Right renal cortex interstitium (tissue), 3 donors: ENCODE measurements at regions not wholly inside any gene's neighbourhood (a gene's known extent, or its start where the extent isn't known, plus 50 kb on each side); places are given as distances from the start of the nearest gene placed in this dataset.
"Not testable (repeated sequence)": the region's sequence is repeated elsewhere in the genome, so short reads cannot be mapped to it uniquely, and the experiment has no call there.

Source experiments
- DNase-seq, 3 donors: peaks; one replicate each; pipeline ENCODE4 v3.0.0-alpha.2; 2013; ENCODE audit warnings: low read depth in 3 of 3, low spot score in 2 of 3

DNA sequence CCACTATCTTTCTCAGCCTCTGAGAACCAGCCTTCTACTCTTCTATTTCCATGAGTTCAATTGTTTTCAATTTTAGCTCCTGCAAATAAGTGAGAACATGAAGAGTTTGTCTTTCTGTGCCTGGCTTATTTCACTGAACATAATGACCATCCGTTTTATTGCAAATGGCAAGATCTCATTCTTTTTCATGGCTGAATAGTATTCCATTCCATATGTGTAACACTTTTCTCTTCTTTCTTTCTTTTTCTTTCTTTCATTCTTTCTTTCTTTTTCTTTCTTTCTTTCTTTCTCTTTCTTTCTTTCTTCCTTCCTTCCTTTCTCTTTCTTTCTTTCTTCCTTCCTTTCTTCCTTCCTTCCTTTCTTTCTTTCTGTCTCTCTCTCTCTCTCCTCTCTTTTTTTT is 228.7 kb downstream of the SHOX start:
- DNase-seq, result no peak

DNA sequence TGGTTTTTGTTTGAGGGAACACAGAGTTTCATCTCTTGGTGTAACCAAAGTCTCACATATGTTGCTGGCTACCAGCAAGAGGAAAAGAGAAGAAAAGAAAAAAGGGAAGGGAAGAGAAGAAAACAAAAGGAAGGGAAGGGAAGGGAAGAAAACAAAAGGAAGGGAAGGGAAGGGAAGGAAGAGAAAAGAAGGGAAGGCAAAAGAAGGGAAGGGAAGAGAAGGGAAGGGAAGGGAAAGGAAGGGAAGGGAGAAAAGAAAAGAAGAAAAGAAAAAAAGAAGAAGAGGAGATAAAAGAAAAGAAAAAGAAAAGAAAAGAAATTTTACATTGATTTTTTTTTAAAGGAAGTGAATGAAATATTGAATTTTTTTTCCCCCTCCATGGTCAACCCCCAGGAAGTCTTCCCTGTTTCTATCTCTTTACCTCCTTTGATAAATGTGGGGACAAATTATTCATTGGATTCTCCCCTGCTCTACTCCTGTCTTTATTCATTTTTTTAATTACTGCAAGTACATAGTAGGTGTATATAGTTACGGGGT is 228.0 kb downstream of the SHOX start:
- DNase-seq, result no peak

DNA sequence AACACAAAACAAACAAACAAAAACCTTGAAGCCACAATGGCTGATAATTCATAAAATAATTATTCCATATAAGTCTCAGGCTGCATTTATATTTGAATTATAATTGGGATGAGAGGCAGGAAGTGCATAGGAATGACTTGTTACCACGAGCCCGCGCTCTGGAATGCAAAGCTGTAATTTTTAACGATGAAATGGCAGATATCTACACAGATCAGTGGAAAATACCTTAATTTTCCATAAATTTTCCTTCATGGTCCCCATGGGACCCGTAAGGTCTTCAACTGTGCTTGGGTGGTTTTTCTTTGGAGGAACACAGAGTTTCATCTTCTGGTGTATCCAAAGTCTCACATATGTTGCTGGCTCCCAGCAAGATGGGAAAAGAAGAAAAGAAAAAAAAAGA is 226.8 kb downstream of the SHOX start:
- DNase-seq, result no peak

DNA sequence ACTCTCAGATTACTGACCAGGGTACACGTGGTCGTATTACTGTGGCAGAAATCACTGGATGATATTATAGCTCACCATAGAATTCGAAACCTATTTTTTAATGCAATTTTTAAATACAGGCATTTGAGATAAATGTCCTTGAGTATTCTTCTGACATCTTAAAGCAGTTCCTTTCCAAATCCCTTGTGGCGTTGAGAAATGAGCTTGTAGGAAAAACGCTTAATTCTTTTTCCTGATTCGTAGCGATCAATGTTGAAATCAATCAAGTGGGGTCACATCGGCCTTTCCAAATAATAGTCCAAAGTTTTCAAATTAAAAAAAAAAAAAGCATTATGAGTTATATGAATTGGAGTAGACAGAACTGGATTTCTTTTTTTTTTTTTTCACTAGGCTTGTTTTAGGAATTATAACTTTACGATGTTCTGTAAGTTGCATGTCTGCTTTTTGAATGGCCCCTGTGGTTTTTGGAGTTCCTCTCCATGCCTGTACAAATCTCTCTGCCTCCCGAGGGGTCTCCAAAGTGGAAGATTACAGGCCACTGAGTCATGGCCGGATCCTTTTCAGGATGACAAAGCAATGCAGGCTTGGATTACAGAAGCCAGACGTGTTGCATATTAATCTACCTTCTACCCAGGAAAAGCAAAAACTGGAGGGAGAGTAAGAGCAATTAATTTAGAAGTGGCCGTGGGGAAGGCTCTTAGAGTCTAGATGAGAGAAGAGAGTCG is 226.1 kb downstream of the SHOX start:
- DNase-seq, result no peak

DNA sequence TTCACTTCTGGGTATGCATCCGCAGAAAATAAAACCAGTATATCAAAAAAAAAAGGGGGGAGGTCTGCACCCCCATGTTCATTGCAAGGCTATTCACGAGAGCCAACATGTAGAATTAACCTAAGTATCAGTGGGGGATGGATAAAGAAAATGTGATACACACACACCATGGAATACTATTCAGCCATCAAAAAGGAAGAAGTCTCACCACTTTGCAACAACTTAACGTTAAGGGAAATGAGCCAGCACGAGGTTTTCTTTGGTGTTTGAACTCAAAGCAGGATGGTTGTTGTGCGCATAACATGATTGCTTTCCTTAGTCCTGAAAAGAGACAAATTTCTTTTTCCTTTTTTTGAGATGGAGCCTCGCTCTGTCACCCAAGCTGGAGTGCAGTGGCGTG is 222.7 kb downstream of the SHOX start:
- DNase-seq, result no peak

DNA sequence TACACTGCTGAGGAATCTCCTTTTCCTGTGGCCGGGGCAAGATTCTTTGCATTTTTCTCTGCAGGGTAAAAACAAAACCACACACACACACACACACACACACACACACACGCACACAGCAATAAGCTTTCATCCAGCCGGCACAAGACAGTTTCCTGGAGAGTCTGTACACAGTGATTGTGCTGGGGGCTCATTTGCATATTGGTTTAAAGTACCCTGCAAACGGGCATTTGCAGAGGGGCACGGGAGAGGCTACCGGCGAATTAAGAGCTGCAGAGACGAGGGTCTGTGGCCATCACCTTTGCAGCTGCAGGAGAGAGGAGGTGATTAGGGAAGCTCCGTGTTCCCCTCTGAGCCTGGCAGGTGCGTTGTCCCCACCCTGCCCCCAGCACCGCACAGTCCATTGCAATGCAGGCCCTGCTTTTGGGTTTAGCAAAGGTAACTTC is 219.9 kb downstream of the SHOX start:
- DNase-seq, result no peak

DNA sequence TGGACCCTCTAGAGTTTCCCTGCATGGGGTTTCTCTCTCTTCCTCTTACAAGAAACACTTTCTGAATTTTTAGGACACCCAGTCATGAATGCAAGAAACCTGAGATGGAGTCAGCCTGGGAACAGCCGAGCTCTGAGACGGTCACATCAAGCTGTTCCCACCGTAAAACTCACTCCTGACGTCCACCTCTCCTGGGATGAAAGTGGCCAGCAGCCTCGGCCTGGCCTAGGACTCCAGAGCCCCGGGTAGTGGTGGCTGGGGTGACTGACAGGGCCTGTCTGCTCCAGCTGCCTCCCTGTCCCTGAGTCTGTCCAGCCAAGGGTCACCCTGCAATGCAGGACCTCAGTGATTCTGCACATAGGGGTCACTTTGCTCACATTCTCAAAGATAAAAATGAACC is 217.8 kb downstream of the SHOX start:
- DNase-seq, result no peak

DNA sequence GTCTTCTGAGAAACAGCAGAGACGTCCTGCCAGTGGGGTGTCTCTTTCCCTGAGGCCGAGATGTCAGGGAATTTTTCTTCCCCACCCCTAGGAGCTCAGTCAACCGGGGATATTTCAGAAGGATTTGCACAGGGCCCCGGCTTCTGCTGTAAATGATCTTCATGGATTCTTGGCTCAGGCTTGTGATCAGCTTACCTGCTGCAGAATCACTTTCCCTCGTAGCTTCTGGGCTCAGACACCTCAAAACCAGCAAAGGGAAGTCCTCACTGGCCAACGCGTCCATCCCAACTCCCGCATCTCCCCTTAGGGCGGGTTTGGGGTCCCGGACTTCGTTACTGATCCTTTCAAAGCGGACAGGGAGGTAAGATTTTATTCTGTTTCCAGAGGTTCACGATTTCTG is 212.7 kb downstream of the SHOX start:
- no peak for DNase-seq

DNA sequence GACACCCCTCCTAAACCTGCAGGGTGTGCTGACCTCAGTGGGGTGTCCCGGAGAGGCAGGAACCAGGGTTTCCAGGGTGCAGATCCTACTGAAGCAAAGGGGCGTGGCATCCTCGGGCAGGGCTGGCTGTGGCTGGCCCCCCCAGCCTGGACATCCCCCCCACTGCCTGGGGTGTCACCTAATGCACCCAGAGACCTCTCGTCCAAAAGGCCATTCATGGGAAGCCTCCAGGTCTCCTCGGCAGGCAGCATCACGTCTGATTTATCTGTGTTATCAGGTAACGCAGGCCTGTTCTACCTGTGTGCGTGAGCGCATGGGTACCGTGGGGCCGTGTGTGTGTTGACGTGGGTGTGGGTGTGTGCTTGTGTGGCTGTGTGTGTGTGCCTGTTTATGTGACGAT is 210.0 kb downstream of the SHOX start:
- no peak for DNase-seq

DNA sequence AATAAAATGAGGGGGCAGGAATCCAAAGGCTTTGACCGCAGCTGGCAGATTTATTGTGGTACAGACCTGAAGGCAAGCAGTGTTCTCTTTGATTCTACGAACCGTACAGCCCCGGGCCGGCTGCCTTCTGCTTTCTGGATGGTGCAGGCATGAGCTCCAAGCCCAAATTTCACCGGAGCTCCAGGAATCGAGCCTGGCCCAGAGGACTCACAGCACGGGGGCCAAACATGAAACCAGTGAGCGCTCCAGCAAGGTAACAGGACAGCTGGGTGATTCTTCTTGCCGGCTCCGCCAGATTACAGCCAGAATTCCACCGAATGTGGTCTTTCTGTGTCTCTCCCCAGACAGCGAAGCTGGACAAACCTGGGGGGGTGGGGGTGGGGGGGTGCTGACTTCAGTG is 208.1 kb downstream of the SHOX start:
- not testable (repeated sequence) for DNase-seq

DNA sequence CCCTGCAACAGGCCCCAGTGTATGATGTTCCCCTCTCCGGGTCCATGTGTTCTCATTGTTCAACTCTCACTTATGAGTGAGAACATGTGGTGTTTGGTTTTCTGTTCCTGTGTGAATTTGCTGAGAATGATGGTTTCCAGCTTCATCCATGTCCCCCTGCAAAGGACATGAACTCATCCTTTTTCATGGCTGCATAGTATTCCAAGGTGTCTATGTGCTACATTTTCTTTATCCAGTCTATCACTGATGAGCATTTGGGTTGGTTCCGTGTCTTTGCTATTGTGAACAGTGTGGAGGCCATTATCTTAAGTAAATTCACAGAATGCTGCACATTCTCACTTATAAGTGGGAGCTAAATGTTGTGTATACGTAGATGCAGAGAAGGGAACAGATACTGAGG is 205.3 kb downstream of the SHOX start:
- not testable (repeated sequence) for DNase-seq

DNA sequence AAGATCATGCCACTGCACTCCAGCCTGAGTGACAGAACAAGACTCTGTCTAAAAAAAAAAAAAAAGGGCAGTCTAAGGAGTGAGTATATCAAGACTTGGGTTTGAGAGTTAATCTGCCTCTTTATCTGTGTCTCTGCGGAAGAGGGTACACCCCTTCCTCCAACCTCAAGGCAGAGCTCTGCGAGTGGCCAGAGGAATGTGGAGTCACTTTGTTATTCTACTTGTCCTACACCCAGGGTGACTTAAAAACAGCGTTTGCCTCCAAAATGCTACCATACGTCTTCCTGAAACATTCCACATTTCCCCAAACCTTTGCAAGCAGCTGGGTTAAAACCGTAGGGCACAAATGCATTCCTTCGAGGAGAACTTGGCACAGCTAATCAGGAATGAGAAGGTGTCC is 199.9 kb downstream of the SHOX start:
- no peak for DNase-seq

DNA sequence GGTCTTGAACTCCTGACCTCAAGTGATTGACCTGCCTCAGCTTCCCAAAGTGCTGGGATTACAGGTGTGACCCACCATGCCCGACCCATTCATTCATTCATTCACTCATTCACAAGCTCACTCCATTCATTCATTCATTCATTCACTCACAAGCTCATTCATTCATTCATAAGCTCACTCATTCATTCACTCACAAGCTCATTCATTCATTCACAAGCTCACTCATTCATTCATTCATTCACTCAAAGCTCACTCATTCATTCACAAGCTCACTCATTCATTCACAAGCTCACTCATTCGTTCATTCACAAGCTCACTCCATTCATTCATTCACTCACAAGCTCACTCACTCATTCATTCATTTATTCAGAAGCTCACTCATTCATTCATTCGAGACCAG is 198.6 kb downstream of the SHOX start:
- DNase-seq, result no peak

DNA sequence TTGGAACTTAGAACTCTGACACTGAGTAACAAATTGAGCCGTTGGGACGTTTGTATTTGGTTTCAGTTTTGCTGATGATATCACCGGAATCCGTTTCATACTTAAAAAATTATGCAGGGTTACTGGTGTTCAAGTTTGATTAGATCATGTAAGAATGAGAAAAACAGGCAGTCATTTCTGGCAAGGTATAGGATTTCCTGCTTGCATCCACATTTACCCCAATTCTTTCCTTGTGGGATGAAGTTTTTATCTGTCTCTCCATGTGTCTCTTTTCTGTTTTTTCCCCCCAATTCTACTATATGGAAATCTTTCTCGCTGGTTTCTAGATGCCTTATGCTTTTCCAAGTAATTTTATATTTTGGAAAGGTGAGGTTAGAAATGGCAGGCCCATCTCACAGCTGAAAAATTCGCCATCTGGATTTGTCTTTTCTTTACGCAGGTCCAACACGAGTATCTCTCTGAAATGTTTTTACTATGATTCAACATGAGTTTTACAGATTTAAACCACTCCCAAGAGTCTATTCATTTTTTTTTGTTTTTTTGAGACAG is 197.9 kb downstream of the SHOX start:
- DNase-seq, result no peak

DNA sequence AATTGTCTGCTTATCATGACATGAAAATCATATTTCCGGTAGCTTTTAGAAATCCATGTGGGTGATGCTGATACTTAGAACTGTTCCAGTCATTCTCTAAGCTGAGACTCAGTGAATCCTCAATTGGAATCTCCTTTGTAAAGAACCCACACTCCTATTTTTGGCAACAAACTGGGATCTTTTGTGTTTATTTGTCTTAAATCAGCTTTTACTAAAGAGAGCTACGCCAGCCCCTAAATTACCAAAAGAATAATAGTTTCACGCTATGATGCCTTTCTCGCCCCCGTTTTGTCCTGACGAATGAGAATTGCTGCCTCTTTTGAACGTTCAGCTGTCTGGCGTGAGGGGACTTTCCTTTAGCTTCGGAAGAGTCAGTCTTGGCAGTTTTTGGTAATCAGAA is 195.9 kb downstream of the SHOX start:
- DNase-seq, result no peak

DNA sequence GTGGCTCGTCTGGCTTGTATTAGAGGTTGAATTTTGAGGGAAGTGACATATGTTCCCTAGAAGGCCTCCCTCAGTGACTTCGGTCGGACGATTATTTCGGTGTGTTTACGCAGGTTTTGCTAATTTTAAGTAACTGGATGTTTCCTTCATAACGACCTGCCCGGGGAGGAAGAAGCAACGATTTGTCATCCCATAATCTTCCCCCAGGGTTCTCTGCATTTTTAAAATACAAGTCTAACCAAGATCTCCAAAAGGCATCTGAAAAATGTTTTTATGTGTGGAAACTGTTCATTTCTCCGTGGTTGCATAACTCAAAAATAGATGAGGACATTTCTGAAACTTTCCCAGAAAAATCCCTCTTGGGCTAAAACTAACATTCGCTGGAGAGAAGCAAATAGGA is 195.4 kb downstream of the SHOX start:
- DNase-seq, result no peak

DNA sequence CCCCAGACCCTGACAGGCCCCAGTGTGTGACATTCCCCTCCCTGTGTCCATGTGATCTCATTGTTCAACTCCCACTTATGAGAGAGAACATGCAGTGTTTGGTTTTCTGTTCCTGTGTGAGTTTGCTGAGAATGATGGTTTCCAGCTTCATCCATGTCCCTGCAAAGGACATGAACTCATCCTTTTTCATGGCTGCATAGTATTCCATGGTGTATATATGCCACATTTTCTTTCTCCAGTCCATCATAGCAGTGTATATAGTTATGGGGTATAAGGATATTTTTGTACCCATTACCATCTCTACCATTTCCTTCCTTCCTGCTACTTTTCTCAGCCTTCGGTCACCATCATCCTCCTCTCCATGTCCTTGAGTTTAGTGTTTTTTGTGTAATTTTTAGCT is 192.5 kb downstream of the SHOX start:
- not testable (repeated sequence) for DNase-seq

DNA sequence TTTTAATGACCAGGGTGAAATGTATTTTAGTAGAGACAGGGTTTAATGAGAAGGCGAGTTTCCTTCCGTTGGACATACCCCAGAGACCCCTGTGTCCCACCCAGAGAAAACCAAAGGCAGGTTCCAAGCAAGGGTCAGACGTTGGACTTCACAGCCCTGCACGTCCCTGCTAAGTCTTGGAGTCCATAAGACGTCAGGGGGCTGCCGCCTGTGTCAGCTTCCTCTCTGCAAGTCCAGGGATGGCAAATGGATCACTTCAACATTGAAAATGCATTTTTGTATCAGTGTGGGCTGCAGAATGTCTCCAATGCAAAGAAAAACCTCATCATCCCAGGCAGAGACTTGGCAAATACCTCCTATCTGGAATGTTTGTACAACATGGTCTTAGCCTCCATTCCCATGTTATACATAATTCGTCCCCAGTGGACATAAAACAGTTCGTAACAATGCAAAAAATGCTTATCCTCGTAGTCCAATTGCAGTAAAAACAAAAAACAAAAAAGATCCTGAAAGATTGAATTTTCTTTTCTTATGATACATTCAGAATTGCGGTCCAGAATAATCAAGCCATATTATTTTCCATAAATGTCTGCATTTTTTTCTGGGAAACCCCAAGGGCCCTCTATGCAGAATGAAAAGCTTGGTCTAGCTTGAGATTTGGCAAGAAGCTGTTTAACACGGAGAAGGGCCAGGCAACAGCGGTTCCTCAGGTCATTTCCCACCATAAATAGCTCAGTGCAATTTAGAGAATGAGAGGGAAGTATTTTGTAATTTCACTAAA is 190.9 kb downstream of the SHOX start:
- no peak for DNase-seq

DNA sequence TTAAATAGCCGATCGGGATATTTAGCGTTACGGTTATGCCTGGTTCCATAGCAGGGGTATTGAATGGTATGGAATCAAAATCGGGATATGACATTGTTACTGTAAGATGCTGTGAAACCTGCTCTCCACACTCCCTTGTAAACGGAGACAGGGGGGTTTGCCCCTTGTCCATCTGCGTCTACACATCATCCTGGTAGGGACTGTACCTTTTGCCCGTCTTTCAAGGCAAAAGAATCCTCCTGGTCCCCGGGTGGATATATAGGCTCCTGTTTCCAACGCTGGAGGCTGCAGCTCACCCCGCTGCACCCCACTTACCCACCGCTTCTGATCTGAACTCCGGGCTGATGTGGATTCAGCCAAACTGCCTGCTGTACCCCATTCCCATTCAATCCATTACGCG is 189.1 kb downstream of the SHOX start:
- DNase-seq, result no peak

DNA sequence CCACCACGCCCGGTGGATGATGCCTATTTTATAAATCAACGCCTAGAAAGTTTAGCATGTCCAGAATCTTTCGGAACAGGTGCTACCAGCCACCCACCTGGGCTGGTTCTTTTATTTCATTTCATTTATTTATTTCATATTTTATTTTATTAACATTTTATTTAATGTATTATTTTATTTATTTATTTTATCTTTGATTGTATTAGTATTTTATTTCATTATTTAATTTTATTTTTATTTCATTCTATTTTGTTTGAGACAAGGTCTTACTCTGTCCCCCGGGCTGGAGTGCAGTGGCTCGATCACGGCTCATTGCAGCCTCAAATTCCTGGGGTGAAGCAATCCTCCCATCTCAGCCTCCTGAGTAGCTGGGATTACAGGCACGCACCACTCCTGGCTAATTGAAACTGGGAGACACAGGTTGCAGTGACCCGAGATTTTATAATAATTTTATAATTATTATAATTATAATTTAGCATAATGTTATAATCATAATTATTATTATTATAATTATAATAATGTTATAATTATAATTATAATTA is 187.2 kb downstream of the SHOX start:
- DNase-seq, result no peak

DNA sequence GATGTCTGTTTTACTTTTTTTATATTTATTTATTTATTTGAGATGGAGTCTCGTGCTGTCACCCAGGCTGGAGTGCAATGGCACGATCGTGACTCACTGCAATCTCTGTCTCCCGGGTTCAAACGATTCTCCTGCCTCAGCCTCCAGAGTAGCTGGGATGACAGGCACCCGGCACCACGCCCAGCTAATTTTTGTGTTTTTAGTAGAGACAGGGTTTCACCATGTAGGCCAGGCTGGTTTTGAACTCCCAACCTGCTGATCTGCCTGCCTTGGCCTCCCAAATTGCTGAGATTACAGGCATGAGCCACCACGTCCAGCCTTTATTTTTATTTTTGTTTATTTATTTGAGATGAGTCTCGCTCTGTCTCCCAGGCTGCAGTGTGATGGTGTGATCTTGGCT is 186.6 kb downstream of the SHOX start:
- not testable (repeated sequence) for DNase-seq

DNA sequence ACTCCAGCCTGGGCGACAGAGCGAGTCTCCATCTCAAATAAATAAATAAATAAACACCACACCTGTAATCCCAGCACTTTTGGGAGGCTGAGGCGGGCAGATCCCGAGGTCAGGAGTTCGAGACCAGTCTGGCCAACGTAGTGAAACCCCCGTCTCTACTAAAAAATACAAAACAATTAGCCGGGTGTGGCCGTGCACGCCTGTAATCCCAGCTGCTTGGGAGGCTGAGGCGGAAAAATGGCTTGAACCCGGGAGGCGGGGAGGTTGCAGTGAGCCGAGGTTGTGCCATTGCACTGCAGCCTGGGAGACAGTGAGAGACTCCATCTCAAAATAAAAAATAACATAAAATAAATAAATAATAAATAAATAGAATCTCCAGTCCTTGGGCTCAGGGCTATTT is 185.8 kb downstream of the SHOX start:
- no peak for DNase-seq
